Hepatocyte (in vitro differentiated cells): ENCODE measurements at regions not wholly inside any gene's neighbourhood (a gene's known extent, or its start where the extent isn't known, plus 50 kb on each side); places are given as distances from the start of the nearest gene placed in this dataset.

Source experiments
- EZH2phosphoT487 ChIP-seq: fragments of 200-600 bp; sonication (generic); IDR thresholded peaks from one replicate; pipeline ENCODE4 v1.6.1; 2018; ENCODE audit warnings: antibody characterized with exemption, mild to moderate bottlenecking, low read depth, moderate library complexity; ENCODE audit not compliant: unreplicated experiment, severe bottlenecking
- TF ChIP-seq, protein P1 (sequence below): fragments of 200-600 bp; sonication (generic); IDR thresholded peaks from 2 replicates; pipeline ENCODE4 v1.5.1; 2016; ENCODE audit warnings: antibody characterized with exemption, mild to moderate bottlenecking; ENCODE audit not compliant: poor library complexity

DNA sequence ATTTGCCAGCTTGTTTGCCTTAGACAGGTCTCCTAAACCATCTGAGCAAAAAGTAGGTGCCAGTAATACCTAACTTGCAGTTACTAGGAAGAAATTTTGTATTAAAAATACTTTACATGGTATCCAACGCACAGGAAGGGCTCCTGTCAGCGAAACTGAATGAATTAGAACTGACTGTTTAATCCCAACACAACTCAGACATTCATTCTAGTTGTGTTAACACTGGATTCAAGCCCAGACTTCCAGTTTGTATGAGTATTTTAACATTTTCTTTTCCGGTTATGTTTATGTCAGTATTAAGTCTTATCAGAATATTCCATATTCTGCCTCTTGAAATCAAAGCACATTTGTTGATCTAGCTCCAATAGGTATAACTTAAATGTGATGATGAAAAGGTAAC is 82.0 kb upstream of the SOX2 start:
- TF ChIP-seq EZH2phosphoT487: no peak
- TF ChIP-seq, protein P1, sequence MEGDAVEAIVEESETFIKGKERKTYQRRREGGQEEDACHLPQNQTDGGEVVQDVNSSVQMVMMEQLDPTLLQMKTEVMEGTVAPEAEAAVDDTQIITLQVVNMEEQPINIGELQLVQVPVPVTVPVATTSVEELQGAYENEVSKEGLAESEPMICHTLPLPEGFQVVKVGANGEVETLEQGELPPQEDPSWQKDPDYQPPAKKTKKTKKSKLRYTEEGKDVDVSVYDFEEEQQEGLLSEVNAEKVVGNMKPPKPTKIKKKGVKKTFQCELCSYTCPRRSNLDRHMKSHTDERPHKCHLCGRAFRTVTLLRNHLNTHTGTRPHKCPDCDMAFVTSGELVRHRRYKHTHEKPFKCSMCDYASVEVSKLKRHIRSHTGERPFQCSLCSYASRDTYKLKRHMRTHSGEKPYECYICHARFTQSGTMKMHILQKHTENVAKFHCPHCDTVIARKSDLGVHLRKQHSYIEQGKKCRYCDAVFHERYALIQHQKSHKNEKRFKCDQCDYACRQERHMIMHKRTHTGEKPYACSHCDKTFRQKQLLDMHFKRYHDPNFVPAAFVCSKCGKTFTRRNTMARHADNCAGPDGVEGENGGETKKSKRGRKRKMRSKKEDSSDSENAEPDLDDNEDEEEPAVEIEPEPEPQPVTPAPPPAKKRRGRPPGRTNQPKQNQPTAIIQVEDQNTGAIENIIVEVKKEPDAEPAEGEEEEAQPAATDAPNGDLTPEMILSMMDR: no peak
